OCI-LY3 (cell line): ENCODE measurements at regions not wholly inside any gene's neighbourhood (a gene's known extent, or its start where the extent isn't known, plus 50 kb on each side); places are given as distances from the start of the nearest gene placed in this dataset.

Experiments
- CTCF ChIP-seq: fragments of 200-600, 300-600 bp; sonication (generic); IDR thresholded peaks from 2 replicates; pipeline ENCODE4 v1.5.1; 2014; ENCODE audit warnings: antibody characterized with exemption, low read length, low read depth
- EZH2phosphoT487 ChIP-seq: fragments of 200-600 bp; shearing (Covaris generic); IDR thresholded peaks from 2 replicates; pipeline ENCODE4 v1.6.1; 2018; ENCODE audit warnings: antibody characterized with exemption, mixed run types, low read depth

DNA sequence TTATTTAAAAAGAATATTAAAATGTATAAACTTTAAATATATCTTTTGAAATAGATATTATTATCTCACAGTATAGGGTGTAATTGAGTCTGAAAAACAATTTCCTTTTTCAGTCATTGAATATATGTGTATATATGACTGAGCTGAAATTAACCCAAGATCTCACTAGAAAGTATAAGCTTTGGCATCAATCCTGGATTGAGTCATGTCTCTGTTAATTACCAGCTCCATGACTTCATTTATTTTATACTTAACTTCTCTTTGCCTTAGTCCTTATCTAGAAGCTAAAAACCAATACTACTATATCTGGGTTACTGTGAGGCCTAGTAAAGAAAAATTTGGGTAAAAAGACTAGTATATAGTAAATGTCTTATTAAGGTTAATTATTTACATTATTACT is 1020.3 kb downstream of the LRFN5 start:
- TF ChIP-seq CTCF (no peak), EZH2phosphoT487 (no peak)
